Inferior parietal cortex (tissue), 1 donor: ENCODE measurements at regions not wholly inside any gene's neighbourhood (a gene's known extent, or its start where the extent isn't known, plus 50 kb on each side); places are given as distances from the start of the nearest gene placed in this dataset.
"Not testable (repeated sequence)": the region's sequence is repeated elsewhere in the genome, so short reads cannot be mapped to it uniquely, and the experiment has no call there.

Experiments
- DNase-seq: peaks from one replicate; pipeline ENCODE4 v3.0.0-alpha.2; 2016; ENCODE audit errors: extremely low spot score

DNA sequence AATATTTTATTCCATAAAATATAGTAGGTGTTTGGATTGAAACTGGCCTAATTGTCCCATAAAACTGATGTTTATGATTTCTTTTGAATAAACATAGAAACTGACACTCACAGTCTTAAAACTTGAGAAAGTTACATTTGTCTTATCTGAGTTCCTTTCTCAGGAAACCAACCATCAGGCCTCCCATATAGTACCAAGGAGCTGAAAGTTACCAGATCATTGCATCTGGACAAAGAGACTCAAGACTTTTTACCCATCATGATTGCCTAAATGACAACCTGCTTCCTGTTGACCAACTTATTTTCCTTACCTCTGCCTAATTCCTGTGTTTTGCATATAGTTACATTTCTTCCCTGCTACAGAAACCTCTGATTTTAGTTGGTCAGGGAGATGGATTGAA is 137.0 kb upstream of the XPO1 start:
- DNase-seq, result no peak

DNA sequence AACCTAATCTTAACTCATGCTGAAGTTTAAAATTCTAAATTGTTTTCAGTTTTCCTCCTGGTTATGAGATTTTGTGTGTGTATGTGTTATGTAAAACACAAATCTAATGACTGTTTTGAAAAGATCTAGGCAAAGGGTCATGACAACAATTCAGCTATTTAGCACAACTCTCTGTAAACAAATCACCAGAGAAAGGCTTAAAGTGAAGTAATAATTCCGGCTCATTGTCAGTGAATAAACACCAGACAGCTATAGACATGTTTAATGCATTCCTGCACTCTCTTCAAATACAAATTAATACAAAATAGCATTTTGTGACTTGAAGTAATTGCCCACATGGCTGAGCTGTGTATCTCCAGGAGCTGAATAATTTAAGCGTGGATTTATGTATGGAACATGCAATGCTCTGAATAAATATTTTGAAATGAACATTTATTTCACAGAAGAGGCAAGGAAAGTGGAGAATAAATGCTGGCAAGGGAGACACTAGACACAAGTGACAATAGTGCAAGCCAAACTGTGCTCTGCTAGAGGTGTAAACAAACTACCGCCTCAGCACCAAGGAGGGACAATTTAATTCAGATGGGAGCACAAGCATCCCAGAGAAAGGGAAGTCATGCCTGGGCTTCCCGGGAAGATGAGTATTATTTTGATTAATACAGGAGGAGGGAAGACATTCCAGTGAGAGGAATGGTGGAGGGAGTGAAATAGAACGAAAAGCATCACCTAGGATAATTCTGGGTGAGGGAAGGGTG is 133.6 kb upstream of the XPO1 start:
- DNase-seq, result peak; percentile 70

DNA sequence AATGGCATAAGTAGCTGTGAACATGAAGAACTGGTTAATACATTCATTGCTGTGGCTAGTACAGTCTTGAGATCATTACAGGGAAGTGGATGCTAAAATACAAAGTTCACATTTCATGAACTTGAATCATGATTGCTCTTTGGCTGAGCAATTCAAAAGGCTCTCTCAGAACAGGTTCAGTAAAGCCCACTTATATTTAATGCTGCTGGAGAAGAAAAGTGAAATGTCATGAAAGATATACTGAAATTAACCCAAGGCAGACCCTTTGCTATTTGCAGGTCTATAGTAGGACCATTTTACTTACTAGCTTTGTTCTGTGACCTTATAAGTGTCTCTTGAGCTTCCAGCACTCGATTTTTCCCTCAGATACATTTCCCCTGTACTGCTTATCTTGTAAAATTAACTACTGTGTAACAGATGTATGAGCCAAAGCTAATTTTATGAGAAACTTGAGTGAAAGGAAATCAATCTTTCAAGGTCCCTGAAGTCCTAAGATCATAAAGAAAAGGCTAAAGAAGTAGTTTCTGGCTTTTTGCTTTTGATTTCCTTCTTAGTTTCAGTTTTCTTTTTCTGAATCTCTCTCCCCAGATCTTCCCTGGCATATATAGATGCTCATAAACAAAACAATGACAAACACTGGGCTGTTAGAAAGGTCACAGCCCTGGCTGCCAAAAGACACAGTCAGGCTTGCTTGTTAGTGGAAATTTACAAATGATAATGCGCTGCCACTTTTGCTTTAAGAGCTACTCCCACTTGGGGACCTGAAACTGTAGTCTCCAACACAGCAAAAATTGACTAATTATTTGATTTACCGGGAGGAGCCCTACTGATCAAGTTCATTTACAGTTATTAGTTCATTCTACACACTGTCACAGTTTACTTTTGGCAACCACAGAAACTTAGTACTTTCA is 132.7 kb upstream of the XPO1 start:
- peak; percentile 84 for DNase-seq

DNA sequence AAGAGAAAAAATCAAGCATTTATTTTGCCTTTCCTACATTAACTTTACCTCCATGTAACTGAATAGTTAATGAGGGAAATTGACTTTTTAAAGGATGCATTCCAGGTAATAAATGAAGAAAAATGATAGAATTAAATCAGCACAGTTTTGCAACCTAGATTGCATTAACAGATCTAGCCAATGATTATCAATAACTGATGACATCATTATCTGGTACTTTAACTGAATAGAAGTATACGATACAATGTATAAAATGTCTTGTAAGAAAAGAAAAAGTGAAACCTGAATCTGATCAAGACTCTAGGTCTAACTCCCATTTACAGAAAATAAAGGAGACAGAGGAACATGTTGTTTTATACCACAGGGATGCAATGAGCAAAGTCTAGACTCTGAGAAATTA is 126.0 kb upstream of the XPO1 start:
- no peak for DNase-seq

DNA sequence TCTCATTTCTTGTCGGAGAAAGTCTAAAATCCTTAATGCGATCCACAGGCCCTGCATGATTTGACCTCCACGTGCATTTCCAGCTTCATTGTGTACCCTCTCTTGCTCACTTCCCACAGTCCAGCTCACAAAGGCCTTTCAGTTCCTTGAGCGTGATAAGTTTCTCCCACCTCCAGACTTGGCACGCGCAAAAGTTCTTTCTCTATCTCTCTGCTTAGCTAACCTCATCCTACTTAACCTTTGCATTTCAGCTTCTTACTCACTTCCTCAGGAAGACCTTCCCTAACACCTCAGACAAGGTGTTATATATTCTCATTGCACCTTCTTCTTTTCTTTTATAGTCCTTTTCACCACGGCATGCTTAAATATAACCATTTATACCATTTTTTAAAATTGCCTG is 124.8 kb upstream of the XPO1 start:
- DNase-seq, result no peak

DNA sequence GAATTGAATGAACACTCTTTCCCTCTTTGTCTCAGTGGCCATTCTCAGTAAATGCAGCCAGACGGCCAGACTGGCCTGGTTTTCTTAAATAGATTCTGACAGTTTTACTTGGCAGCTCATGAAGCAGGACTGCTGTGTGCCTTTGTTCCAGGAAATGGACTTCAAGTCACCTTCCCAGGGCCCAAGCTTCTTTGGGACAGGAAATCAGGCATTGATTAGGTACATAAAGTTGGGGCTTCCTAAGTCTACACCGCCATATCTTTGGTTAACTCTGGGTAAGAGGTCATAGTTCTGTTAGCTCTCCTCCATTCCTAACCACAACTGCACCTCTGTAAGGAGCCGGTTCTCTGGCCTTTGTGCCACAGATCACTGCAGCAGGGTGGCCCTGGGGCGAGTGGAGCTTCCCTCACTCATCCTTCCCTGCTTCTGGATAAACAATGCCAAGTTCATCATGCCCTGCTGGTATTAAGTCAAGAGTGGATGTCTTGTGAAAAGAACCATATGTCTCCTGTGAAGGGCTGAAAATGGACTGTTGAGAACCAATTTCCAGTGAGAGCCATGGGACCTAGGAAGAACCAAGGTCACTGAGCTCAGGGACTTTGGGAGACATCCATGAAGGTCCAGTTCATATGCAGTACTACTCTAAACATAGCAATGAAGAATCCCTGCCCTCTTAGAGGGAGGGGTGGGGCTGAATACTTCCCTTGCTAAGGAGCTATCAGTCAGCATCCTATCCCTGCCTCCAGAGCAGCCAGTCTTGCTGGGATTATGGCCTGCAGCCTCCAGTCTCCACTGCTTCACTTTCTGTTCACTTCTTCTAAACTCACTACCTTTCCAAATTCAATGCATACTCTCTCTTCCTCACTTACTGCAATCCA is 122.6 kb upstream of the XPO1 start:
- peak; percentile 29 for DNase-seq

DNA sequence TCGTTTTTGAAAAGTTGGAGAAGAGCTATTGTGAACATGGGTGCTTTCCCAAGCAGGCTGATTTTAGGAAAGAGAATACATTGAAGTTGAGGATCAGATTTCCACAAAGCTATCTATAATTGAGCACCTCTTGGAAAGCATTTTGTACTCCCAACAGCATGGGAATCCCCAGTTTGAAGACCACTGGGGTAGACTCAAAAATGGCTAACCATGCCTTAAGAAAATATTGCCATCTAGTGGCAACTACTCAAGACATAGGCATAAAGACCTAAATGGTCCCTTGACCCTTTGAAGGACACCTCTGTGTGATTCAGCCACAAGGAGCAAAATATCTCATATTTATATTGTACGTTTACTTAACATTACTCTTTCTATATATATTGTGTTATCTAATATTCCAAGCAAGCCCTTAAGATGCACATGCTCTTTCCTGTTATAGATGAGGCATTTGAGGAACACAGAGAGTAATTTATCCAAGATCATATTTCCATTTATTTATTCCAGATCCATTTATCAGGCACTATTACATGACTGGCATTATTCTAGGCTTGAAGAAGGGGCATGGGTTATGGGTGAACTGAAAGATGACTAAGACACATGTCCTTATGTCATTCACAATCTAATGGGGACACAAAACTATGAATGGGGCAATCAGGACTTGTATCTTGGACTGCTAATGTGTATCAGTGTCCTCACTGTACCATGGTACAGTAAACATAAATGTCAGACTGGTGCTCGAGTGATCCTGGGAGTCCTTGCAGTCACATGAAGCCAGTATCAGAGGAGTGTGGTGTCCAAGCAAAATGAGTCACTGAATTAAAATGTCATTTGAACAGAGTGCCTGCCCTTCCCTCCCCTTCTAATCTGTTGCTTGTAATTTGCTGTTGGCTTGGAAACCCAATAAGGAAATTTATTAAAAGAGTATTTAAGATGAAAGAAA is 121.0 kb upstream of the XPO1 start:
- peak; percentile 59 for DNase-seq

DNA sequence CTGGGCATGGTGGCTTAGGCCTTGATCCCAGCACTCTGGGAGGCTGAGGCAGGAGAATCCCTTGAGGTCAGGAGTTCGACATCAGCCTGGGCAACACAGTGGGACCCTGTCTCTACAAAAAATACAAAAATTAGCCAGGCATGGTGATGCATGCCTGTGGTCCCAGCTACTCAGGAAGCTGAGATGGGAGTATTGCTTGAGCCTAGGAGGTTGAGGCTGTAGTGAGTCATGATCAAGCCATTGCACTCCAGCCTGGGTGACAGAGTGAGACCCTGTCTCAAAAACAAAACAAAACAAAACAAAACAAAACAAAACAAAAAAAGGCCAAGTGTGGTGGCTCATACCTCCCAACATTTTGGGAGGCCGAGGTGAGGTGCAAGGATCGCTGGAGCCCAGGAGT is 111.8 kb upstream of the XPO1 start:
- not testable (repeated sequence) for DNase-seq

DNA sequence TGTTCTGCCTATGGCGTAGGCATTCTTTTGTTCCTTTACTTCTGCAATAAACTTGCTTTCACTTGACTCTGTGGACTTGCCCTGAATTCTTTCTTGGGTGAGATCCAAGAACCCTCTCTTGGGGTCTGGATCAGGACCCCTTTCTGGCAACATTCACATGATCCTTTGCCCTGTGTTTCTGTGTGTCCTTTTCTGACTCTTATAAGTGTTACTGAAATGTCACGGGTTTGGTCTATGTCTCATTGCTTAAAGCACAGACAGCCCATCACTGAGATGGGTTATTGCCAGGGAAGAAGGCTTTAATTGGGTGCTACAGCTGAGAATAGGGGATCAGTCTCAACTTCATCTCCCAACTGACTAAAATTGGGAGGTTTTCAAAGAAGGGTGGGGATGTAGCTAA is 110.9 kb upstream of the XPO1 start:
- no peak for DNase-seq

DNA sequence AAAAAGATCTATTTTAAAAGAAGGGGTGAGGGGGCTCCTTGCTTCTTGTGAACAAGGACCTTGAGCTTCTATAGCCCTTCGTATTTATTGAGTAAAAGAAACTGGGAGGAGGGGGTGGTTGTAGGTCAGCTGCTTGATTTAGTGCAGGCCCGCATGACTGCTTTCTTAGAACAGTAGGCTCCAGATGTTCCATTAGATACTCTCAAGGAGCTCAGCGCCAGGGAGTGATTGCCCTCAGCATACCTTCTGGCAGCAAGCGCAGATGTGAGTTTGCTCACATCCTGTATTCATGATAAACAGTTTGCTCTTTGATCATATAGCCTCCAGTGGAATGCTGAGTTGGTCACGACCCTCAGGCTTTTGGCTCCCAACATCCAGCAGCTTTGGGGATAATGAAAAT is 108.9 kb upstream of the XPO1 start:
- DNase-seq, result no peak

DNA sequence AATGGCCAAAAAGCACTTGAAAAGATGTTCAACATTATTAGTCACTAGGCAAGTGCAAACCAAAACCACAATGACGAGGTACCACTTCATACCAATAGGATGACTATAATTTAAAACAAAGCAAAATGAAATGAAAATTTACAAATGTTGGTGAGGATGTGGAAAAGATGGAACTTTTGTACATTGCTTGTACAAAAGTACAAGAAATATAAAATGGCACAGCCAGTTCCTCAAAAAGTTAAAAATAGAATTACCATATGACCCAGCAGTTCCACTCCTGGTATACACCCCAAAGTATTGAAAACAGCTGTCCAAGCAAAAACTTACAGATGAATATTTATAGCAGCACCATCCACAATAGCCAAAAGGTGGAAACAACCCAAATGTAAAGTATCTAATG is 107.8 kb upstream of the XPO1 start:
- DNase-seq, result no peak

DNA sequence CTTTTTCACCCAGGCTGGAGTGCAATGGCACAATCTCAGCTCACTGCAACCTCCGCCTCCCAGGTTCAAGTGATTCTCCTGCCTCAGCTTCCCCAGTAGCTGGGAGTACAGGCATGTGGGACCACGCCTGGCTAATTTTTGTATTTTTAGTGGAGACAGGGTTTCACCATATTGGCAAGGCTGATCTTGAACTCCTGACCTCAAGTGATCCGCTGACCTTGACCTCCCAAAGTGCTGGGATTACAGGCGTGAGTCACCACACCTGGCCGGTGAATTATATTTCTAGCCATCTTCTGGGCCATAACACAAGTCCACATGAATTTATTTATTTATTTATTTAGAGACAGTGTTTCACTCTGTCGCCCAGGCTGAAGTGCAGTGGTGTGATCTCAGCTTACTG is 105.0 kb upstream of the XPO1 start:
- DNase-seq, result not testable (repeated sequence)

DNA sequence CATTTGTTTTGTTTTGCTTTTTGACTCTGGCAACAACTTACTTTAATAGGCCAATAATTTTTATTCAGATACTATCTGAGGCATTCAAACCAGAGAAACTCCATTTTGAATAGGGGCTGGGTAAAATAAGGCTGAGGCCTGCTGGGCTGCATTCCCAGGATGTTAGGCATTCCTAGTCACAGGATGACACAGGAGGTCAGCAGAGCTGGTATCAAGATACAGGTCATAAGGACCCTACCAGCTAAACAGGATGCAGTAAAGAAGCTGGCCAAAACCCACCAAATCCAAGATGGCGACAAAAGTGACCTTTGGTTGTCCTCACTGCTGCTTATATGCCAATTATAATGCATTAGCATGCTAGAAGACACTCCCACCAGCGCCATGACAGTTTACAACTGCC is 102.2 kb upstream of the XPO1 start:
- no peak for DNase-seq

DNA sequence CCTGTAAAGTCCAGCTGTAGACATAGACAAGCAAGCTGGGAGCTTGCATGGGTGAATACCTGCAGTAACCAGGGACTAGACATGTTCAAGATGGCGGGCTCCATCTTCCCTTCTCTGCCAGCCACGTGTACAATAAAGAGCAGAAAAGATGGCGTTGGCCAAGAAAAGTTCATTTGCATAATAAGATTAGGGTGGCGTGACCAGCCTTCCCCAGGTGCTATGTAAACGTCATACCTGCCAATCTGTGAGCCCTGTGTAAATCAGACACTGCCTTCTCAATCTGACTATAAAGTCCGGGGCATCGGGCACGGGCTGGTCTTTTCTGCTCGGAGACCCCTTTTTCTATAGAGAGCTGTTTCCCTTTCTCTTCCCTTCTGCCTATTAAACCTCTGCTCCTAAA is 101.6 kb upstream of the XPO1 start:
- no peak for DNase-seq

DNA sequence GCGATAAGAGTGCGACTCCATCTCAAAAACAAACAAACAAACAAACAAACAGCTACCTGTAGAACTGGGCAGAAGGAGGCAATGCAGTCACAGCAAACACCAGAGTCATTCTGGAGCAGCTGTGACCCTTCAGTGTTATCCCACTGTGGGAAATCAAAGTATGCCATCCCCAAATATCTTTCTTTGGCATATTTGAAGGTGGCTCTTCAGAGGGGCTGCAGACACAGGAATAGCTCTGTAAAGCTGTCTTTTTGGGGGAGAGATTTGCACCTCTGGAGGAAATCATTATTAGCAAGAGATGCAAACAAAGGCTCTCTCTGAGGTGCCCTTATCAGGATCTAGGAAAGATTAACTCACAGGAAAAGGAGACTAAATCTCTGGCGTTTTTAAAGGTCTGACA is 98.5 kb upstream of the XPO1 start:
- no peak for DNase-seq

DNA sequence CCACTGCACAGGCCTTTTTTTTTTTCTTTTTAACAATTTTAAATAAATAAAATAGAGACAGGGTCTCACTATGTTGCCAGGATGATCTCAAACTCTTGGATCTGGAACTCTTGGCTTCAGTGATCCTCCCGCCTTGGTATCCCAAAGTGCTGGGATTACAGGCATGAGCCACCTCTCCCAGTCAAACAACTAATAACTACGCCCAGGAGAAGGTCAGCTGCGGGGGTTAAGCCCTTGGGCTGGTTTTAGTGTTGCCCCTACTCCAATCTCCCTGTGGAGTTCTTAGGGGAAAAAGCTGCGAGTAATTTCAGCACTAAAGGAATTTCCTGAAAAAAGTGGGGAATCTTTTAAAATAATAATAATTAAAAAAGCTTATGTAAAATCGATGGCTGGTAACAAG is 96.4 kb upstream of the XPO1 start:
- no peak for DNase-seq

DNA sequence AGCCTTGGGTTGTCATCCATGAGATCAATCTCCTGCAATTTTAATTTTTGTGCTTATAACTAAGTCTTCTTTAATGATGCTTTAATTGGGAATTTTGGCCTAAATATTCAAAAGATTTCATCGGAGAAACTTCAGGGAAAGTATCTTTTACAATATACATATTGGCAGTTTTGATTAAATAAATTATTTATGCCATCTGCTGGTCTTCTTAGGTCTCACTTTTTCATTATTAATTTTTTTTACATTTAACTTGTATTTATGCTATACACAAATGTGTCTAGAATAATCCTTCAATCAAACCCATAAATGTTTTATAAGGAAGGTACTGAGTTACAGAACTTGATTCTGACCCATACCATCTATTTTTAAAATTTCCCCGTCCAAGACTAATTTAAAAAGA is 95.1 kb upstream of the XPO1 start:
- DNase-seq, result no peak

DNA sequence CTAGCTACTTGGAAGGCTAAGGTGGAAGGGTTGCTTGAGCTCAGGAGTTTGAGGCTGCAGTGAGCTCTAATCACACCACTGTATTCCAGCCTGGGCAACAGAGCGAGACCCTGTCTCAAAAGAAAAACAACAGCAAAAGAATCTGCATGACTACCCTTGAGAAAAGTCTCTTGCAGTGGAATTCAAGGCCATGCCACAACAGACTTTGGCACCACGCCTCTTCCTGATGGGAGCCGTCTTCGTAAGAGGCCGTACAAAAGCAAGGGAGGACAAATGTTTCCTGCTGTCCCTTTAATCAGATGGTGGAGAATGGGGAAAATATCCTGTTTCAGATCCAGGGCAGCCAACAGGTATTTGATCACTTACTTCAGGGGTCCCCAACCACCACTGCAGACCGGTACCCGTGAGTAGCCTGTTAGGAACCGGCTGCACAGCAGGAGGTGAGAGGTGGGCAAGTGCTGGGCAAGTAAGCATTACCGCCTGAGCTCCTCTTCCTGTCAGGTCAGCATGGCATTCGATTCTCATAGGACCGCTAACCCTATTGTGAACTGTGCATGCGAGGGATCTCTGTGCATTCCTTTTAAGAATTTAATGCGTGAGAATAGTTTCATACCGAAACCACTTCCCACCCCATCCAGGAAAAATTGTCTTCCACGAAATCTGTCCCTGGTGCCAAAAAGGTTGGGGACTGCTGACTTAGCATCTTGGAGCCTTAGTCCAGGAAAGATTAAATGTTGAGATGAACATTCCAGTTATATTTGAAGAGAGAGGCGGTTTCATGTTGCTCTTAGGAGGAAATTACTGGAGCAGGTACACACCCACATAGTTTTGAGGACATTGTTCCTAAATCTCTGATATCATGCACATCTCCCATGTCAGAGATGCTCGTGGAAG is 94.4 kb upstream of the XPO1 start:
- DNase-seq, result no peak

DNA sequence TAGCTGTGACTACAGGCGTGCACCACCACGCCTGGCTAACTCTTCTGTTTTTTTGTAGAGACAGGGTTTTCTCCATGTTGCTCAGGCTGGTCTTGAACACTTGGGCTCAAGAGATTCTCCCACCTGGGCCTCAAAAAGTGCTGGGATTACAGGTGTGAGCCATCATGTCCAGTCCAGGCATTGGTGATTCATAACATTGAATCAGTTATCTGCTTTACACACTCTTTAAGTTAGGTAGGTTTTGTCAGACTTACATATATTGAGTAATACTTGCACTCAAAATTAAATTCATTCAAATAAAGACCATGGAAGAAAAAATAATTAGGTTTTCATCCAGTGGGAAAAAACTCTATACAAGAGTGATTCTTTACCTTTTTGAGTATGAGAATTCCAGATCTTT is 93.2 kb upstream of the XPO1 start:
- DNase-seq, result no peak

DNA sequence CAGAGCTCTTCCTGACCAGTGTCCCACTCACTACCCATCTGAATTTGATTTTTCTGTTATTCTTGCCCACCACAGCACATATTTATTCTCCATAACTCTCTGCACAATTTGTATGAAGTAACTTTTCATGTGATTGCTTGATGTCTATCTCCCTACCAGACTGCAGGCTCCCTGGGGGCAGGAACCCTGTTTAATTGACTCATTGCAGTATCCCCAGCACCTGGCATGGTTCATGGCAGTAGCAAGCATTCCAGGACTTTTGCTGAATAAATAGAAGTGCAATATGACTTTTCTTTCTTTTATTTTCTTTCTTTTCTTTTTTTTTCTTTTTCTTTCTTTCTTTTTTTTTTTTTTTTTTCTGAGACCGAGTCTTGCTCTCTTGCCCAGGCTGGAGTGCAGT is 88.7 kb upstream of the XPO1 start:
- DNase-seq, result no peak
